OCI-LY7 (cell line): ENCODE measurements at regions not wholly inside any gene's neighbourhood (a gene's known extent, or its start where the extent isn't known, plus 50 kb on each side); places are given as distances from the start of the nearest gene placed in this dataset.

ENCODE experiments used
- CTCF ChIP-seq: fragments of 200-600 bp; sonication (generic); conservative IDR thresholded peaks from 2 replicates; pipeline ENCODE4 v1.5.1; 2014; ENCODE audit warnings: mild to moderate bottlenecking, antibody characterized with exemption, low read length, moderate library complexity, mixed read lengths
- EZH2phosphoT487 ChIP-seq: fragments of 200-600 bp; sonication (generic); IDR thresholded peaks from 2 replicates; pipeline ENCODE4 v1.6.1; 2018; ENCODE audit warnings: low read depth, borderline replicate concordance, mild to moderate bottlenecking, mixed run types, antibody characterized with exemption, low read length, moderate library complexity, mixed read lengths

GRCh38 chr4:182000077-182000476 is 243.1 kb upstream of the TENM3 start:
- TF ChIP-seq CTCF (no peak), EZH2phosphoT487 (no peak)
